Gastroesophageal sphincter (tissue), 4 donors: ENCODE measurements at regions not wholly inside any gene's neighbourhood (a gene's known extent, or its start where the extent isn't known, plus 50 kb on each side); places are given as distances from the start of the nearest gene placed in this dataset.

ENCODE experiments used
- ATAC-seq: fragments of 150-250 bp; one replicate; pipeline ENCODE4 v1.9.1; 2016; ENCODE audit warnings: mild to moderate bottlenecking, moderate library complexity
- H3K27ac ChIP-seq, 4 donors: fragments of 200-600 bp; sonication (generic) in 3 of 4; 1 replicate in 3 of 4; 2 replicates in 1 of 4; pipeline ENCODE4 v1.5.1; 2016 to 2019
- H3K27me3 ChIP-seq: fragments of 200-600 bp; sonication (generic); one replicate; pipeline ENCODE4 v1.5.1; 2019
- H3K36me3 ChIP-seq, 2 donors: fragments of 200-600 bp; sonication (generic); one replicate each; pipeline ENCODE4 v1.5.1; 2019; ENCODE audit warnings: control low read depth in 1 of 2
- H3K4me1 ChIP-seq, 3 donors: fragments of 200-600 bp; sonication (generic); 1 replicate in 2 of 3; 2 replicates in 1 of 3; pipeline ENCODE4 v1.5.1; 2016 to 2019; ENCODE audit warnings: control low read depth in 2 of 3
- H3K4me3 ChIP-seq, 2 donors: fragments of 200-600 bp; sonication (generic); one replicate each; pipeline ENCODE4 v1.5.1; 2019; ENCODE audit warnings: mild to moderate bottlenecking in 1 of 2, moderate library complexity in 1 of 2
- H3K9me3 ChIP-seq, 3 donors: fragments of 200-600 bp; sonication (generic); one replicate each; pipeline ENCODE4 v1.5.1; 2017 to 2019; ENCODE audit warnings: control low read depth in 2 of 3
- EP300 ChIP-seq: sonication (generic); formaldehyde crosslinking; IDR thresholded peaks from one replicate; pipeline ENCODE4 v1.6.1; 2017; ENCODE audit warnings: antibody characterized with exemption, mild to moderate bottlenecking
- POLR2A ChIP-seq, 2 donors: fragments of 450-650 bp; IDR thresholded peaks; one replicate each; pipeline ENCODE4 v1.6.1; 2017; ENCODE audit warnings: antibody characterized with exemption in 2 of 2, mild to moderate bottlenecking in 2 of 2, moderate library complexity in 1 of 2
- POLR2AphosphoS5 ChIP-seq: sonication (generic); formaldehyde crosslinking; IDR thresholded peaks from one replicate; pipeline ENCODE4 v1.6.1; 2017; ENCODE audit warnings: antibody characterized with exemption
- WGBS, 2 donors: methylation state at CpG; one replicate each; pipeline ENCODE4 v1.1.5; 2018; ENCODE audit warnings: low coverage in 1 of 2; 5-methylcytosine and 5-hydroxymethylcytosine counted together
- TF ChIP-seq, protein P1 (sequence below), 4 experiments: fragments of 200-600 bp in 2 of 4; fragments of 450-650 bp in 2 of 4; sonication (generic) in 1 of 4; IDR thresholded peaks; one replicate each; pipeline ENCODE4 v1.5.1; 2017 to 2019; ENCODE audit warnings: antibody characterized with exemption in 4 of 4, mild to moderate bottlenecking in 2 of 4, moderate library complexity in 2 of 4

DNA sequence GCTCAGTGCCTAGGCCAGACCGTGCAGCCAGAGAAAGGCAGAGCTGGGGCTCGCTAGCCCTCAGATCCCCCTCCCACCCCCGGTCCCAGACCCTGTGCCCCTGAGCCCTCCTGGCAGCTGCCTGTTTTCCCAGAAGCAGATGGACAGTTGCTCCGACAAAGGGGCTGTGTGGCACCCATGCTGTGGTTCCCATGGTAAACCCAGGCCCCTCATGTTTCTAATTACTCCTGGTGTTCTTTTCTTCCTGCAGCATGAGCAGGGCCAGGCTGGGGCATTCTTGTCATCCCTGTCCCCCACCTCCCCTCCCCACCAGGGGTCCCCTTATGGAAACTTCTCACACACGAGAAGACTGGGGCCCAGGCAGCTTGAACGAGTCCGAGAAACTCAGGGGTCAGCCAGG, 269.6 kb downstream of the HAUS1 start:
- ATAC-seq = no peak

DNA sequence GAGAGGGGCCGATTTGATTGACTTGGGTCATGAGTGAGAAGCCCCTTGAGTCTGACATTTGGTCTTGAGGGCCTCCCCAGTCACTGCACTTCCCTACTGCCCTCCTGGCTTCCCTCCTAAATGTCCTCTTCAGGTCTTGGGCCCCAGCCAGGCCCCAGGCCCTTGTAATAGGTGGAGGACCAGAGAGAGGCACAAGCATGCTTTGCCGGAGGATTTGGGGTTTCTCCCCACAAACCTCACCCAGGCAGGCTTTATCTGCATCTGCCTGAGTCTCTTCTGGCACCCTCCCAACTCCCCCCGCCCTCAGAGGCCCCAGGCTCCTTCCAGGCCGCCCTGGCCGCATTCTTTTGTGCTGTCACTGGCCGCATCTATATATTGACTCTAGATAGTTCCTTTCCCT, 270.7 kb downstream of the HAUS1 start:
- 40 to 83% methylated on average over 1 to 4 of the region's 6 CpGs for whole genome bisulfite sequencing, 2 donors
- no peak for ATAC-seq
- no peaks in the 10 kb centered on the region for H3K9me3 ChIP-seq
- H3K27me3 ChIP-seq = no peaks in the 10 kb centered on the region
- TF ChIP-seq EP300 (no peak), POLR2A (IDR thresholded peaks at IDR 0.05) (no peak), POLR2AphosphoS5 (no peak)
- TF ChIP-seq, protein P1, sequence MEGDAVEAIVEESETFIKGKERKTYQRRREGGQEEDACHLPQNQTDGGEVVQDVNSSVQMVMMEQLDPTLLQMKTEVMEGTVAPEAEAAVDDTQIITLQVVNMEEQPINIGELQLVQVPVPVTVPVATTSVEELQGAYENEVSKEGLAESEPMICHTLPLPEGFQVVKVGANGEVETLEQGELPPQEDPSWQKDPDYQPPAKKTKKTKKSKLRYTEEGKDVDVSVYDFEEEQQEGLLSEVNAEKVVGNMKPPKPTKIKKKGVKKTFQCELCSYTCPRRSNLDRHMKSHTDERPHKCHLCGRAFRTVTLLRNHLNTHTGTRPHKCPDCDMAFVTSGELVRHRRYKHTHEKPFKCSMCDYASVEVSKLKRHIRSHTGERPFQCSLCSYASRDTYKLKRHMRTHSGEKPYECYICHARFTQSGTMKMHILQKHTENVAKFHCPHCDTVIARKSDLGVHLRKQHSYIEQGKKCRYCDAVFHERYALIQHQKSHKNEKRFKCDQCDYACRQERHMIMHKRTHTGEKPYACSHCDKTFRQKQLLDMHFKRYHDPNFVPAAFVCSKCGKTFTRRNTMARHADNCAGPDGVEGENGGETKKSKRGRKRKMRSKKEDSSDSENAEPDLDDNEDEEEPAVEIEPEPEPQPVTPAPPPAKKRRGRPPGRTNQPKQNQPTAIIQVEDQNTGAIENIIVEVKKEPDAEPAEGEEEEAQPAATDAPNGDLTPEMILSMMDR (IDR thresholded peaks at IDR 0.05) = no peak
- H3K36me3 ChIP-seq = no peaks in the 10 kb centered on the region
- H3K4me3 ChIP-seq = no peak overlapping the region
- H3K27ac ChIP-seq = no peak overlapping the region
- no peaks in the 10 kb centered on the region for H3K4me1 ChIP-seq

More for the DNA sequence above, 269.6 kb downstream of the HAUS1 start:
- H3K27me3 ChIP-seq = no peaks in the 10 kb centered on the region
- no peak overlapping the region for H3K27ac ChIP-seq
- no peaks in the 10 kb centered on the region for H3K36me3 ChIP-seq
- TF ChIP-seq POLR2AphosphoS5 (no peak), POLR2A (IDR thresholded peaks at IDR 0.05) (no peak), EP300 (no peak)
- H3K4me3 ChIP-seq = no peak overlapping the region
- H3K9me3 ChIP-seq = no peaks in the 10 kb centered on the region
- H3K4me1 ChIP-seq = no peaks in the 10 kb centered on the region
- WGBS, 2 donors = 67% methylated on average over 3 of the region's 7 CpGs; no CpG with 5 or more reads in 1 of the 2 donors

DNA sequence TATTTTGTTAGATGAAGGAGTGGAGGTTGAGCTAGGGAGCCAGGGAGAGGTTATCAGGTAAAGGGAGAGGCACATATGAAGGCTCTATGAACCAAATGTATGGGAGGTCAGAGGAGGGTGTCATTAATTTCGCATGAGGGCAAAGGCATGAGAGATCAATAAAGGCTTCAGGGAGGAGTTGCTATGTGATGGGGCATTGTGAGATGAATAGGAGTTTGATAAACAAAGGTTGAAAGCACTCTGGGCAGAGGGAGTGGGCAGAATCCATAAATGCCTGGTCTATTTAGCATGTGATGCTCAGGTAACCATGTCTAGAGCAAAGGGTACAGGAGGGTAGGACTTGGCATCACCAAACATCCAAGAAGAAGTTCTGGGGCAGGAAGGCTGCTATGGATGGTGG, 273.4 kb downstream of the HAUS1 start:
- WGBS, 2 donors = 86 to 100% methylated on average over 1 of the region's 1 CpG
- no peak for ATAC-seq
- H3K4me1 ChIP-seq = no peaks in the 10 kb centered on the region

GRCh38 chr18:46378126-46378863, 274.1 kb downstream of the HAUS1 start:
- TF ChIP-seq, protein P1 (IDR thresholded peaks at IDR 0.05) = no peak
- TF ChIP-seq POLR2A (IDR thresholded peaks at IDR 0.05) = no peak
- ATAC-seq = no peak
- Histone ChIP-seq H3K36me3 (no peaks in the 10 kb centered on the region), H3K27me3 (no peaks in the 10 kb centered on the region), H3K9me3 (no peaks in the 10 kb centered on the region), H3K4me3 (no peak overlapping the region), H3K4me1 (no peaks in the 10 kb centered on the region), H3K27ac (no peak overlapping the region)
- WGBS, 2 donors = 77 to 83% methylated on average over 6 to 8 of the region's 12 CpGs

More for the DNA sequence above, 273.4 kb downstream of the HAUS1 start:
- Histone ChIP-seq H3K27me3 (no peaks in the 10 kb centered on the region), H3K36me3 (no peaks in the 10 kb centered on the region), H3K9me3 (no peaks in the 10 kb centered on the region), H3K4me3 (no peak overlapping the region), H3K27ac (no peak overlapping the region)
- TF ChIP-seq, protein P1 (IDR thresholded peaks at IDR 0.05) = no peak
- TF ChIP-seq POLR2A (IDR thresholded peaks at IDR 0.05) (no peak), POLR2AphosphoS5 (no peak), EP300 (no peak)

DNA sequence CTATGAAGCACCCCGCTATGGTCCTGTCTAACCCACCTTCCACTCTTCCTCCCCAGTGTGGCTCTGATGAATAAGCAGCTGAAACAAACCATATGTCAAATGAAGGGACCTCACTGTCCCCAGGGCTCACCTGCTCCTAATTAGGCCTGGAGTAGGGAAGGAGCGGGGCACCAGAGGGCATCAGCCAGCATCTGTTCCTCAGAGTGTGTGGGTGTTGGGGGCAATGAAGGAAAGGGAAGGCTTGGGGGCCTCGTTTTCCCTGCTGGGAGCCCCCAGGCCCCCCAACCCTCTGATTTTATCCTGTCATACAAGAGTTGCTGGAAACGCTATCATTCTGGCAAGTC, 274.7 kb downstream of the HAUS1 start:
- H3K36me3 ChIP-seq = no peaks in the 10 kb centered on the region
- TF ChIP-seq, protein P1 (IDR thresholded peaks at IDR 0.05) = no peak
- no peak for TF ChIP-seq EP300
- no peak for TF ChIP-seq POLR2AphosphoS5
- no peak for TF ChIP-seq POLR2A (IDR thresholded peaks at IDR 0.05)
- H3K9me3 ChIP-seq = no peaks in the 10 kb centered on the region
- no peaks in the 10 kb centered on the region for H3K27me3 ChIP-seq
- no peak overlapping the region for H3K4me3 ChIP-seq
- H3K4me1 ChIP-seq = no peaks in the 10 kb centered on the region
- ATAC-seq = no peak
- WGBS, 2 donors = 97% methylated on average over 3 of the region's 4 CpGs; no CpG with 5 or more reads in 1 of the 2 donors
- no peak overlapping the region for H3K27ac ChIP-seq
